Activated gamma-delta T cell treated with Interleukin-2 at 50 U/mL for 16 hours (primary cell): ENCODE measurements at regions not wholly inside any gene's neighbourhood (a gene's known extent, or its start where the extent isn't known, plus 50 kb on each side); places are given as distances from the start of the nearest gene placed in this dataset.

Source experiments
- DNase-seq: peaks from one replicate; pipeline ENCODE4 v3.0.0-alpha.2; 2020

DNA sequence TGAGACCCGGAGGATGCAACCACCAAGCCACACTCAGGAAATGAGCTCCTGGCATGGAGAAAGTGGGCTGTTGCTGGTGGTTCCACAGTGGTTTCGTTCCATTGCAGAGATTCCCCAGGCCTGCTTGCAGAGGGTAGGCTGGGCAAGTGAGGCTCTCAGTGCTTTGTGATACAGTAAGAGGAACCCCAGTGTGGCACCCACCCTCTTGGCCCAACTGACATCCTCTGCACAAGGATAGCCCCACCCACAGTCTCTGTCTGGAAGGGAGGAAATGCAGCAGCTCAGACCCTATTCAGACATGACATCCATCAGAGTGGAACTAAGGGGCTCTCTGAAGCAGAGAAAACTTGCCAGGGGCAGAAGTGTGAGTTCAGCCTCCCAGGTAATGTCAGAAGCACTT, 69.6 kb upstream of the FSTL4 start:
- DNase-seq = no peak

DNA sequence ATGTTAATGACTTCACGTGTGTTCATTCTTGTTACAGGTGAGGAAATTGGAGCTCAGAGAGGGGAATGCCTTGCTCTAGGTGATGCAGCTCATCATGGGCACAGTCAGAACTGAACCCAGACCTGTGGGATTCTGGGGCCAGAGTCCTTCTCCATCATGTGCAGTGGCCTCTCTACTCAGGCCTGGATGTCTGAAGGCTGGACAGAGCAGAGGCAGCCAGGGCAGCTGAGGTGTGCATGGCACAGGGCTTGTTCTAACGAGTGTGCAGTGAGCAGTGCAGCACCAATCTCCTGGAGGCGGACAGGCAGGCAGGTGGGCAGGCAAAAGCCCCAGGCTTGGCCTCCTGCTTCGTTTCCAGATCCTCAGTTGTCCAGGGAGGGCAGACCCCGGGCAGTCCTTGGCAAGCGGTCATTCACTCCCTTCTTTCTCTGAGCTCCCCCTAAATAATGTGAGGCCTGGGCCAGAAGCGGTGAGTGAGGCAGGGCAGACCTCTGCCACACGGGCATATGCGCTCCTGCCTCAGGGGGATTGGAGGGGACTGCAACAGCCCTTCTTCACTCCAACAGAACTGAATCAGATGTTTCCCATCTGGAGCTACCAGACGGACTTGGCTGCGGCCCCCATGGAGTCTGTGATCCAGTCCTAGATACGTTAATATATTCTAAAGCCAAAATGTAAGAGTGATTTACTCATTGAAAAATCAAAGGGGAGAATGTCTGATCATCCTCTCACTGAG, 68.7 kb upstream of the FSTL4 start:
- DNase-seq = no peak

DNA sequence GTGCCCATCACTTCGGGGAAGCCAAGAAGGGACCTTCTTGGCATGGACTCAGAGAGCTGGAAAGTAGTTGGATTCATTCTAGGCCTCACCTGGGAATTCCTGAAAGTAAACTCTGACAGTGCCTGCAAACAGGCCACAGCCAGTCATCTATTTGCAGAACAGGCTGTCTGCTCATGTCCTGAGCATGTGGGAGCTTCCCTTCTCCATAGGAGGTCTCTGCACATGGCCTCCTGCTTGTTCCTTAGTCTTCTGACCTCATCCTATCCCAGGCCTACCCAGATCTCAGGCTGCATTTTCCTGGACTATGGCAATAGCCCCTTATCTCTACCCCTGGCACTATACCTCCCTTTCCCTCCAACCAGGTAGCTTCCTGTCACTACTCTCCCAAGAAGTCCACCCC, 67.2 kb upstream of the FSTL4 start:
- no peak for DNase-seq

DNA sequence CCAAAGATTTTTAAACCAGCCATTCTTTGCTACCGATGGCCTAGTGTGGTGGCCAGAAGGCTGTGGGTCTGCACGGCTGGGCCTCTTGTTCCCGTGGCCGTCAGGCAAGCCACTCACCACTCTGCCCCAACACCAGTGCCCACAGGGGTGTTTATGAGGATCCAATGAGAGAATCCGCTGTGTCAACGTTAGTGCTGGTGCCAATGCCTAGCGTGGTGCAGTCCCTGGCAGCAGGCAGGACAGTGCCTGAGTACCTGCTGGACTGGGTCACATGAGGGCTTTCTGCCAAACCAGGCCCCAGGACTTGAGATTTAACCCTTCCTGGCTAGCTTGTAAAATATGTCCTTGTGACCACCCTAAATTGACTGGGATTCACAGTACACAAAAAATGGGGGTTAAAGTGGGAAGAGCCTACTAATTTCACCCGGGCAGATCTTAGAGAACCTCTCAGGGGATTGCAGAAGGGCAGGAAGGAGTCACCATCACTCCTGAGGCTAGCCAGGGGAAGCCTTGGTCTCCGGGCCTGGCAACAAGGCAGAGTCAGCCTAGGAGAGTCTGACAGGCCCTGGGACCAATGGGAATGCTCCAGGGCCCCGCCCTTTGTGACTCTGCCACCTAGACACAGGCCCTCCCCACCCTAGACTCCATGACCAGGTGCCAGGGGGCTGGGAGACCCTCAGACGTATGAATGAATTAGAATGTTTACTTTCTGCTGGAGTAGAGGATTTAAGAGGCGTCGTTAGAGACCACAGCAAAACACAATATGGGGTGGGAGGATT, 63.2 kb upstream of the FSTL4 start:
- no peak for DNase-seq

DNA sequence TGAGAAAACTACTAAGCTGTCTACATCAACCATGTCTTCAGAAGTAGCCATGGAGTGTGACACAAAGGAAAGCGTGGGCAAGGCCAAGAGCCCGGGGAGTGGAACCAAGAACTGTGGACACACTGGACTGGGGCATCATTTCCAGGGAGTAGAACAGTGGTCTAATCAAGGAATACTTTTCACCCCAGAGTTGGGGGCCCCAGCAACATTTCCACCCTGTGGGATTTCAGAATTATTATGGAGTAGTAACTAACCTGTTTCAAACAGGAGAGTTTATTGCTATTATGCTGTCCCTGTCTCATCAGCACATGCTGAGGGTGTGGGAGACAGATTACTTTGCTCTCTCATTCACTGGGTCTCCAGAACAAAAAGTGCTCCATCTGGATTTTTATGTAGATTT, 58.0 kb upstream of the FSTL4 start:
- DNase-seq = no peak

DNA sequence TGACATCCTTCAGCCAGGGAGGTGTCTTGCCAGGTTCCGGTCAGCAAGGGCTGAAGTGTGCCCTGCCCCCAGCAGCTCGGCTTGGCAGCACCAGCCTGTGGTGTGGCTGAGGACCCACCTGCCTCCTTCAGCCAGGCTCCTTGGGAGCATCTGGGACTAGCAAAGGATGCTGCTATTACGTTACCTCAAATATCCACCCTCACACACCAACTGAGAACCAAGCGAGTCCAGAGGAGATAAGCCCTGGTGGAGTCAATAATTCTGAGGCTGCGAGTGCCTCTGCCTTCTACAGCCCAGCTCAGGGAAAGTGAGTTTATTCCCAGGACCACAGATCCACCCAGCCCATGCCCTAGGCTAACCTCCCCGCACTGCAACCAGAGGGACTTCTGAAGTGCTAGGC, 57.1 kb upstream of the FSTL4 start:
- DNase-seq = no peak

DNA sequence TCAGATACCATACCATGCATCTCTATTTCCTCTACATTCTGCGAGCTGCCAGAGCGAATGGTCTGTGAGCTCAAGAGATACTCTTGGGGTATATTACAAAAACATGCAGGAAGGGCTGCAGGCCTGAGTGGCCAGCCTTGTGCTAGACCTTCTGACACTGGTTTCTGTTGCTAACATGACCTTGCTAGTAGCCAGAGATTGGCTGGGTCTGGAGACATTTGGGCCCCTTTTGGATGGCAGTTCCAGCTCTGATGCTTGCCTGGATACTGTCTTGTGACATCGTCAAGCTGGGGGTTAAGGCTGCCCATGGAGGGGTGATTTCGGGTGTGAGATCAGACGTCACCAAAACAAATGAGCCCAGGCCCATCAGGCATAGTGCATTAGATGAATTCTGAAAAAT, 56.1 kb upstream of the FSTL4 start:
- no peak for DNase-seq

DNA sequence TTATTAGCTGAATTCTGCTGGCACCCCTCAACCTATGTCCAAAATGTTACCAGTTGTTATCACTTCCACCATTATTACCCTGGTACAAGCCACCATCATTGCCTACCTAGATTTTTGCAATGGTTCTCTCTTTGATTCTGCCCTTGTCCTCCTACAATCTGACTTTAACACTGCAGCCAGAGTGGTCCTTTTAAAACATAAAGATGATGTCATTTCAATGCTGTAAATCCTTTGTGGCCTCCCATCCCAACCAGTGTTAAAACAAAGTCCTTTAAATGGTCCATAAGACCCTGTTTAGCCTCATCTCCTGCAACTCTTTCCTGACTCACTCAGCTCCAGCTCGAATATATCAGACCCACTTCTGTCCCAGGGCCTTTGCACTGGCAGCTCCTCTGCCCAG, 54.9 kb upstream of the FSTL4 start:
- no peak for DNase-seq

DNA sequence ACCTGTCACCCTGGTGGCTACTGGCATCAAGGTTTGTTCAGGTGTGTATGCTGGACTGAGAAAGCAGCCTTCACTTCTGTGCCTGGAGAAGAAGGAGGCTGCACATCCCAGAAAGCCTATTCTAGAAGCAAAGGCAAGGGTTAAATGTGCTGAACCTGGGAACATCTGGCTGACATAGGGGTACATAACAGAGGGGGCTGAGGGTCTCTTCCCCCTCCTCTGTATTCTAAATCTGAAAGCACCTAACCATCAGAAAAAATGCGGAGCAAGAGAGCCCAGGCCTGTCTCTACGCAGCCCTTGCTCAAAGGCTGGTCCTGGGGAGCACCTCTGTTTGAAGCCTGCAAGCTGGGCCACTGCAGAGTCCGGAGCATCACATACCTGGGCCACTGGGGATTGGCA, 53.2 kb upstream of the FSTL4 start:
- no peak for DNase-seq

DNA sequence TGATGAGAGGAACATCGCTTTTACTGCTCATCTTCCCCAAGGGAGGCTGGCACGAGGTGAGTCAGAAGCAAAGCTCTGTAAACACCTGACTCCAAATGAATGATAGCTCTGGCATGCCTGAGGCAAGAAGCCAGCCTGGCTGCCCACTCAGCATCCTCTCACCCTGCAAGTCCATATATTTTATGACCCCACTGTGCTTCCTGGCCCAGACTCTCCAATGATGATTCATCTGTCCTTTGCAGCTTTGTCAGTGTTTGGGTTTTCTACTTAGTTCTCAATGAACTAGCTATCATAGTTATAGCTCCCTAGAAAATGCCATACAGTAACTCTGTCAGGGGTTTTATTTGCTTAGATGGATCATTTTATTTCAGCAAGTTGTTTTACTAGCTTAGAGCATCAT, 52.1 kb upstream of the FSTL4 start:
- no peak for DNase-seq

DNA sequence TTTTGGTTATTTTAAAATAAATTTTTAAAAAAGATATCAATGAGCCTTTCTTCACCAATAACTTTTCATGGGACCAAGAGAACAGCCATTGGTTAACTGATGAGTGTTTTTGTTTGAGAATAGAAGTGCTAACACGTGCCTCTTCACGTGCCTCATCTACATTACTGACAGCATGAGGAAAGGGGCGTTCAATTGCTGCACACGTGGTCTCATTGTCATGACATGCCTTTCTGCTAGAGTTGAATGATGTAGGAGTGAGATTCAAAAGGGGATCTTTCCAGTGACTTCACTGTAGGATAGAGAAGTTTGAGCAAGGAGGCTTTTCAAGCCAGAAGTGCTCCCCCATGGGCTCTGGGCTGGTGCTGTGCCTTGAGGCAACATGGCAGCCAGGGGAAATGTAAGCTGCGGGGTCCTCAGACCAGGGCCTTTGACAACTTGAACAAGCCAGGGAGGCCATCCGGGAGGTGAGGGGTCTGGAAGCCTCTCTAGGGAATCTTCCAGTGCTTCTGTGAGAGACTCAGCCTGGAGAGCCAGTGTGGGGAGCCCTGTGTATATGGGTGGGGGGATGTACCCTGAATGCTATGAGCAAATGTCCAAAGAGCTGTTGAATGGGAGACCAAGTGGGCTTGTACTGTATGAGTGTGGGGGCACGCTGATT, 51.2 kb upstream of the FSTL4 start:
- no peak for DNase-seq

DNA sequence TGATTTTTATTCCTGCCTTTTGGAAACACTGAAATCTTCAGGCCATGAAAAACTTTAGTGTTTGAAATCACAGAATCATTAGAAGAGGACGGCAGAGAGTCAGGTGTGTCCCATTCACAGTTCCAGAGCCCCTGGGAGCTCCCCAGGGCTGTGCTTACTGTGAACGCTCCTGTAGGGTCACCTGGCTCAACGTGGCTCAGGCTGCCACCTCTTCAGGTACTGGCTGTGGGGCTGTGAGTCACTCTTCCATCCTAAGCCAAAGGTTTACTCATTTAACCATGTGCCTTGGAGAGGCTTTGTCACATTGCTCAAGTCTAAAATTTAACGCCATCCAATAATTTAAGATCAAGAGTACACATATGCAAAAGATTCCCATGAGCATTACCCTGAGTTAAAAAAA, 50.2 kb upstream of the FSTL4 start:
- DNase-seq = no peak
